Gastroesophageal sphincter (tissue), 4 donors: ENCODE measurements at regions not wholly inside any gene's neighbourhood (a gene's known extent, or its start where the extent isn't known, plus 50 kb on each side); places are given as distances from the start of the nearest gene placed in this dataset.

Experiments
- small RNA-seq, 4 donors: library from RNA; depleted of rRNA; stranded (forward); fragments of <200 nt; gene quantifications; one replicate each; pipeline ENCODE3, GENCODE V24; 2016

Small RNAs in the stretch of these regions (small RNA-seq; reads per million reads assigned to genes)
- gene AC099560.2 (0 reads per million in 4 donors), gene HMGN2P24 (0 reads per million in 4 donors)
